ENCODE measurements at regions not wholly inside any gene's neighbourhood (a gene's known extent, or its start where the extent isn't known, plus 50 kb on each side); places are given as distances from the start of the nearest gene placed in this dataset.

GRCh38 chr15:45794712-45795439 is 160.0 kb downstream of the SQOR start:
- no peak for DNase-seq
- TF ChIP-seq CTCF (IDR thresholded peaks at IDR 0.05), result no peak
- Histone ChIP-seq H3K27ac (no peak overlapping the region), H3K4me3 (no peak overlapping the region), H3K27me3 (no peaks in the 10 kb centered on the region), H3K9me3 (no peaks in the 10 kb centered on the region), H3K9ac (ENCODE audit: low read depth in 2 of 2, low read length in 2 of 2) (no peak overlapping the region), H3K4me1 (no peaks in the 10 kb centered on the region), H3K36me3 (no peaks in the 10 kb centered on the region)
- intact Hi-C loops (cut with DNase I), result no loop called here

GRCh38 chr15:45795440-45796069 is 160.7 kb downstream of the SQOR start:
- Histone ChIP-seq H3K27ac (no peak overlapping the region), H3K9me3 (no peaks in the 10 kb centered on the region), H3K27me3 (no peaks in the 10 kb centered on the region), H3K36me3 (no peaks in the 10 kb centered on the region), H3K9ac (ENCODE audit: low read depth in 2 of 2, low read length in 2 of 2) (no peak overlapping the region), H3K4me1 (no peaks in the 10 kb centered on the region), H3K4me3 (no peak overlapping the region)
- peak; percentile 70 for DNase-seq
- intact Hi-C loops (cut with DNase I), result no loop called here
- TF ChIP-seq CTCF (IDR thresholded peaks at IDR 0.05), result peak; percentile 44

- Histone ChIP-seq H3K27ac (no peak overlapping the region), H3K9me3 (no peaks in the 10 kb centered on the region), H3K4me1 (no peaks in the 10 kb centered on the region), H3K9ac (ENCODE audit: low read depth in 2 of 2, low read length in 2 of 2) (no peak overlapping the region), H3K4me3 (no peak overlapping the region), H3K27me3 (no peaks in the 10 kb centered on the region), H3K36me3 (no peaks in the 10 kb centered on the region)
- TF ChIP-seq CTCF (IDR thresholded peaks at IDR 0.05), result no peak
- no peak for DNase-seq
- intact Hi-C loops (cut with DNase I), result no loop called here
Measured at GRCh38 chr15:45796433-45796832, 161.6 kb downstream of the SQOR start.

- intact Hi-C loops (cut with DNase I), result no loop called here
- no peak for DNase-seq
- H3K9me3 ChIP-seq, result no peaks in the 10 kb centered on the region
- no peaks in the 10 kb centered on the region for H3K27me3 ChIP-seq
- H3K9ac ChIP-seq (ENCODE audit: low read depth in 2 of 2, low read length in 2 of 2), result no peak overlapping the region
- no peaks in the 10 kb centered on the region for H3K4me1 ChIP-seq
- no peak overlapping the region for H3K27ac ChIP-seq
- TF ChIP-seq CTCF (IDR thresholded peaks at IDR 0.05), result no peak
- H3K36me3 ChIP-seq, result no peaks in the 10 kb centered on the region
- H3K4me3 ChIP-seq, result no peak overlapping the region
Measured at GRCh38 chr15:45799508-45799907, 164.7 kb downstream of the SQOR start.

- no peak overlapping the region for H3K27ac ChIP-seq
- H3K36me3 ChIP-seq, result no peaks in the 10 kb centered on the region
- intact Hi-C loops (cut with DNase I), result no loop called here
- no peaks in the 10 kb centered on the region for H3K27me3 ChIP-seq
- no peak for TF ChIP-seq CTCF (IDR thresholded peaks at IDR 0.05)
- no peaks in the 10 kb centered on the region for H3K9me3 ChIP-seq
- H3K4me1 ChIP-seq, result no peaks in the 10 kb centered on the region
- H3K4me3 ChIP-seq, result no peak overlapping the region
- no peak for DNase-seq
- H3K9ac ChIP-seq (ENCODE audit: low read depth in 2 of 2, low read length in 2 of 2), result no peak overlapping the region
Measured at GRCh38 chr15:45801543-45801942, 166.7 kb downstream of the SQOR start.

Measured in colonic mucosa (tissue), 4 donors.